WTC11 (cell line): ENCODE measurements at regions not wholly inside any gene's neighbourhood (a gene's known extent, or its start where the extent isn't known, plus 50 kb on each side); places are given as distances from the start of the nearest gene placed in this dataset.

Experiments used
- ATAC-seq: fragments of 200-7000 bp; cut with Tn5 transposase; 2 replicates; pipeline ENCODE4 v1.10.0; 2021; ENCODE audit warnings: mild to moderate bottlenecking, moderate library complexity
- CTCF ChIA-PET: fragments of 300-600 bp; sonication (Branson Sonifier 250); formaldehyde crosslinking; loops from one replicate; lab custom pipeline; 2021; ENCODE audit warnings: antibody characterized with exemption; lab: Charles Lee
- POLR2A ChIA-PET: fragments of 350-600 bp; sonication (Branson Sonifier 250); formaldehyde crosslinking; loops from one replicate; lab custom pipeline; 2021; ENCODE audit warnings: antibody characterized with exemption; lab: Charles Lee
- DNase-seq: peaks from one replicate; pipeline ENCODE4 v3.0.0; 2021; ENCODE audit warnings: low spot score
- H3K27ac Mint-ChIP-seq: 2 replicates; pipeline ENCODE4 v1.8.0; 2021; ENCODE audit warnings: mixed read lengths
- H3K27me3 Mint-ChIP-seq: 2 replicates; pipeline ENCODE4 v1.8.0; 2021; ENCODE audit warnings: low read depth, mild to moderate bottlenecking, moderate library complexity, mixed read lengths
- H3K36me3 Mint-ChIP-seq: 2 replicates; pipeline ENCODE4 v1.8.0; 2021; ENCODE audit warnings: mixed read lengths
- H3K4me1 Mint-ChIP-seq: 2 replicates; pipeline ENCODE4 v1.8.0; 2022; ENCODE audit warnings: mixed read lengths
- H3K4me3 Mint-ChIP-seq: 2 replicates; pipeline ENCODE4 v1.8.0; 2021; ENCODE audit warnings: mild to moderate bottlenecking, moderate library complexity, mixed read lengths
- H3K9me3 Mint-ChIP-seq: 2 replicates; pipeline ENCODE4 v1.8.0; 2021; ENCODE audit warnings: mixed read lengths
- CREB1 ChIP-seq: sonication (generic); formaldehyde crosslinking; IDR thresholded peaks from 2 replicates; pipeline ENCODE4 v1.8.0; 2023; ENCODE audit warnings: mild to moderate bottlenecking, missing genetic modification reagents
- ESRRA ChIP-seq: sonication (generic); formaldehyde crosslinking; IDR thresholded peaks from 2 replicates; pipeline ENCODE4 v1.8.1; 2022; ENCODE audit warnings: mild to moderate bottlenecking, missing genetic modification reagents, borderline replicate concordance
- FOXJ3 ChIP-seq: sonication (generic); formaldehyde crosslinking; IDR thresholded peaks from 2 replicates; pipeline ENCODE4 v1.9.0; 2021; ENCODE audit warnings: missing genetic modification reagents, mild to moderate bottlenecking, borderline replicate concordance
- FOXP1 ChIP-seq: sonication (generic); formaldehyde crosslinking; IDR thresholded peaks from 2 replicates; pipeline ENCODE4 v1.8.0; 2022; ENCODE audit warnings: missing genetic modification reagents, mild to moderate bottlenecking, moderate library complexity, borderline replicate concordance
- GRHL2 ChIP-seq: fragments of 250-450 bp; sonication (Bioruptor Pico); IDR thresholded peaks from 2 replicates; pipeline ENCODE4 v1.8.0; 2022; ENCODE audit warnings: mild to moderate bottlenecking, moderate library complexity; ENCODE audit not compliant: insufficient replicate concordance, severe bottlenecking
- GTF2I ChIP-seq: fragments of 250-450 bp; sonication (Bioruptor Pico); conservative IDR thresholded peaks from 2 replicates; pipeline ENCODE4 v1.4.0; 2021; ENCODE audit warnings: mild to moderate bottlenecking
- IRF2 ChIP-seq: sonication (generic); formaldehyde crosslinking; IDR thresholded peaks from 2 replicates; pipeline ENCODE4 v1.8.0; 2022; ENCODE audit warnings: low read depth, missing genetic modification reagents, borderline replicate concordance
- MYBL2 ChIP-seq: sonication (generic); formaldehyde crosslinking; IDR thresholded peaks from 2 replicates; pipeline ENCODE4 v1.8.1; 2023; ENCODE audit warnings: mild to moderate bottlenecking, moderate library complexity, missing genetic modification reagents
- NFE2L1 ChIP-seq: sonication (generic); formaldehyde crosslinking; IDR thresholded peaks from 2 replicates; pipeline ENCODE4 v1.8.1; 2023; ENCODE audit warnings: missing genetic modification reagents
- NR1H2 ChIP-seq: sonication (generic); formaldehyde crosslinking; IDR thresholded peaks from 2 replicates; pipeline ENCODE4 v1.9.0; 2021; ENCODE audit warnings: mild to moderate bottlenecking, moderate library complexity, missing genetic modification reagents
- RORB ChIP-seq: fragments of 250-450 bp; sonication (Bioruptor Pico); IDR thresholded peaks from 2 replicates; pipeline ENCODE4 v1.9.0; 2021; ENCODE audit warnings: mild to moderate bottlenecking
- ZNF396 ChIP-seq: fragments of 250-450 bp; sonication (Bioruptor Pico); IDR thresholded peaks from 2 replicates; pipeline ENCODE4 v1.8.0; 2021; ENCODE audit warnings: mild to moderate bottlenecking, moderate library complexity, borderline replicate concordance
- ZNF416 ChIP-seq: fragments of 250-450 bp; sonication (Bioruptor Pico); IDR thresholded peaks from 2 replicates; pipeline ENCODE4 v1.9.0; 2021; ENCODE audit warnings: mild to moderate bottlenecking, inconsistent platforms
- ZNF423 ChIP-seq: fragments of 250-450 bp; sonication (Bioruptor Pico); IDR thresholded peaks from 2 replicates; pipeline ENCODE4 v2.1.2; 2022; ENCODE audit warnings: mild to moderate bottlenecking, moderate library complexity
- TF ChIP-seq, protein P1 (sequence below): sonication (generic); formaldehyde crosslinking; IDR thresholded peaks from 2 replicates; pipeline ENCODE4 v1.8.1; 2022; ENCODE audit warnings: mild to moderate bottlenecking, moderate library complexity, missing genetic modification reagents
- TF ChIP-seq, protein P2 (sequence below): sonication (generic); formaldehyde crosslinking; IDR thresholded peaks from 2 replicates; pipeline ENCODE4 v1.8.1; 2023; ENCODE audit warnings: mild to moderate bottlenecking, missing genetic modification reagents
- TF ChIP-seq, protein P3 (sequence below): sonication (generic); formaldehyde crosslinking; IDR thresholded peaks from 2 replicates; pipeline ENCODE4 v1.8.0; 2023; ENCODE audit warnings: missing genetic modification reagents
- TF ChIP-seq, protein P4 (sequence below): fragments of 250-450 bp; sonication (Bioruptor Pico); IDR thresholded peaks from 2 replicates; pipeline ENCODE4 v1.9.0; 2021; ENCODE audit warnings: mild to moderate bottlenecking
- TF ChIP-seq, protein P5 (sequence below): sonication (generic); formaldehyde crosslinking; IDR thresholded peaks from 2 replicates; pipeline ENCODE4 v1.8.1; 2022; ENCODE audit warnings: missing genetic modification reagents, borderline replicate concordance
- TF ChIP-seq, protein P6 (sequence below): fragments of 250-450 bp; sonication (Bioruptor Pico); IDR thresholded peaks from 2 replicates; pipeline ENCODE4 v1.9.0; 2021; ENCODE audit warnings: mild to moderate bottlenecking
- TF ChIP-seq, protein P7 (sequence below): sonication (generic); formaldehyde crosslinking; IDR thresholded peaks from 2 replicates; pipeline ENCODE4 v1.8.0; 2022; ENCODE audit warnings: missing genetic modification reagents

DNA sequence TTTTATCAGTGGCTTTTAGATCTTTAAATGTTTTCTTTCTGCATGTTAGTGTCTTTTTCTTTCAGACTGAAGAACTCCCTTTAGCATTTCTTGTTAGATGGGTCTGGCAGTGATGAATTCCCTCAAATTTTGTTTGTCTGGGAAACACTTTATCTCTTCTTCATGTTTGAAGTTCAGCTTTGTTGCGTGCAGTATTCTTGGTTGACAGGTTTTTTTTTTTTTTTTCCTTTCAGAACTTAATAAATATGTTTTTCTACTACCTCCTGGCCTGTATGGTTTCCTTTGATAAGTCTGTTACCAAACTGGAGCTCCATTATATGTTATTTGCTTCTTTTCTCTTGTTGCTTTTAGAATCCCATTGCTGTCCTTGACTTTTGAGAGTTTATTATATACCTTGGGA is 89.8 kb upstream of the ACKR3 start:
- CTCF ChIA-PET, result interaction anchor here (0.6 kb wide), 1 partner anchor 579 kb away, joined by 4 read pairs; no protein-coding TSS in a partner anchor
- H3K27me3 Mint-ChIP-seq, result 0 out of 2 replicates have a peak, but pooled peaks cover 3% of the 10 kb centered on the region
- TF ChIP-seq IRF2 (CRISPR knock-in tag) (no peak), ESRRA (CRISPR knock-in tag) (no peak), FOXP1 (CRISPR knock-in tag) (no peak), CREB1 (CRISPR knock-in tag) (no peak), MYBL2 (no peak), FOXJ3 (no peak), GRHL2 (CRISPR knock-in tag) (no peak), ZNF423 (CRISPR knock-in tag) (no peak), NFE2L1 (CRISPR knock-in tag) (no peak)
- TF ChIP-seq, protein P1, sequence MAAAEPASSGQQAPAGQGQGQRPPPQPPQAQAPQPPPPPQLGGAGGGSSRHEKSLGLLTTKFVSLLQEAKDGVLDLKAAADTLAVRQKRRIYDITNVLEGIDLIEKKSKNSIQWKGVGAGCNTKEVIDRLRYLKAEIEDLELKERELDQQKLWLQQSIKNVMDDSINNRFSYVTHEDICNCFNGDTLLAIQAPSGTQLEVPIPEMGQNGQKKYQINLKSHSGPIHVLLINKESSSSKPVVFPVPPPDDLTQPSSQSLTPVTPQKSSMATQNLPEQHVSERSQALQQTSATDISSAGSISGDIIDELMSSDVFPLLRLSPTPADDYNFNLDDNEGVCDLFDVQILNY (CRISPR knock-in tag), result no peak
- TF ChIP-seq, protein P2, sequence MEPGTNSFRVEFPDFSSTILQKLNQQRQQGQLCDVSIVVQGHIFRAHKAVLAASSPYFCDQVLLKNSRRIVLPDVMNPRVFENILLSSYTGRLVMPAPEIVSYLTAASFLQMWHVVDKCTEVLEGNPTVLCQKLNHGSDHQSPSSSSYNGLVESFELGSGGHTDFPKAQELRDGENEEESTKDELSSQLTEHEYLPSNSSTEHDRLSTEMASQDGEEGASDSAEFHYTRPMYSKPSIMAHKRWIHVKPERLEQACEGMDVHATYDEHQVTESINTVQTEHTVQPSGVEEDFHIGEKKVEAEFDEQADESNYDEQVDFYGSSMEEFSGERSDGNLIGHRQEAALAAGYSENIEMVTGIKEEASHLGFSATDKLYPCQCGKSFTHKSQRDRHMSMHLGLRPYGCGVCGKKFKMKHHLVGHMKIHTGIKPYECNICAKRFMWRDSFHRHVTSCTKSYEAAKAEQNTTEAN (CRISPR knock-in tag), result no peak
- TF ChIP-seq, protein P3, sequence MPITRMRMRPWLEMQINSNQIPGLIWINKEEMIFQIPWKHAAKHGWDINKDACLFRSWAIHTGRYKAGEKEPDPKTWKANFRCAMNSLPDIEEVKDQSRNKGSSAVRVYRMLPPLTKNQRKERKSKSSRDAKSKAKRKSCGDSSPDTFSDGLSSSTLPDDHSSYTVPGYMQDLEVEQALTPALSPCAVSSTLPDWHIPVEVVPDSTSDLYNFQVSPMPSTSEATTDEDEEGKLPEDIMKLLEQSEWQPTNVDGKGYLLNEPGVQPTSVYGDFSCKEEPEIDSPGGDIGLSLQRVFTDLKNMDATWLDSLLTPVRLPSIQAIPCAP (CRISPR knock-in tag), result no peak
- H3K4me1 Mint-ChIP-seq, result peaks cover 2% of the 10 kb centered on the region; the same call in 1 of the 2 replicates
- H3K9me3 Mint-ChIP-seq, result peaks cover 33% of the 10 kb centered on the region
- no peak for ATAC-seq
- no peak overlapping the region for H3K27ac Mint-ChIP-seq
- peaks cover 16% of the 10 kb centered on the region for H3K36me3 Mint-ChIP-seq
- POLR2A ChIA-PET, result no interaction called here
- H3K4me3 Mint-ChIP-seq, result no peak overlapping the region
- DNase-seq, result no peak

DNA sequence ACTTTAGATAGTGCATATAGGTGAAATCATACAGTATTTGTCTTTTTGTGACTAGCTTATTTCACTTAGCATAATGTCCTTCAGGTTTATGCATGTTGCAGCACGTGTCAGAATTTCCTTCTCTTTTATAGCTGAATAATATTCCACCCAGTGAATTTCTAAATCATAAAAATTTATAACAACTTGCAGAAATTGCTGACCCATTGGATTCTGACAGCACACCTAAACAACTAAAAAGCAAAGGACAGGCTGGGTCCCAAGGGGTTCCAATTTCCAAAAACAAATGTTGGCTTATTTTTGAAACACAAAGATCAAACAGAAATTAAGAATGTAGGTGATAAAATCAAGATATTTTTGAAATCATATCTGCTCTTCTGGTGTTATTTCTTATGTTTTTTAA is 86.5 kb upstream of the ACKR3 start:
- DNase-seq (no peak), ATAC-seq (no peak)
- Mint-ChIP-seq H3K36me3 (peaks cover 16% of the 10 kb centered on the region), H3K9me3 (peaks cover 23% of the 10 kb centered on the region), H3K4me3 (no peak overlapping the region), H3K27me3 (0 out of 2 replicates have a peak, but pooled peaks cover 3% of the 10 kb centered on the region), H3K4me1 (peaks cover 9% of the 10 kb centered on the region), H3K27ac (no peak overlapping the region)
- TF ChIP-seq ZNF396 (CRISPR knock-in tag) (no peak), RORB (CRISPR knock-in tag) (no peak), FOXJ3 (no peak), NR1H2 (no peak), ZNF416 (no peak), ESRRA (CRISPR knock-in tag) (no peak), GTF2I (CRISPR knock-in tag) (no peak)
- TF ChIP-seq, protein P4, sequence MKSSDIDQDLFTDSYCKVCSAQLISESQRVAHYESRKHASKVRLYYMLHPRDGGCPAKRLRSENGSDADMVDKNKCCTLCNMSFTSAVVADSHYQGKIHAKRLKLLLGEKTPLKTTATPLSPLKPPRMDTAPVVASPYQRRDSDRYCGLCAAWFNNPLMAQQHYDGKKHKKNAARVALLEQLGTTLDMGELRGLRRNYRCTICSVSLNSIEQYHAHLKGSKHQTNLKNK (CRISPR knock-in tag), result no peak
- TF ChIP-seq, protein P5, sequence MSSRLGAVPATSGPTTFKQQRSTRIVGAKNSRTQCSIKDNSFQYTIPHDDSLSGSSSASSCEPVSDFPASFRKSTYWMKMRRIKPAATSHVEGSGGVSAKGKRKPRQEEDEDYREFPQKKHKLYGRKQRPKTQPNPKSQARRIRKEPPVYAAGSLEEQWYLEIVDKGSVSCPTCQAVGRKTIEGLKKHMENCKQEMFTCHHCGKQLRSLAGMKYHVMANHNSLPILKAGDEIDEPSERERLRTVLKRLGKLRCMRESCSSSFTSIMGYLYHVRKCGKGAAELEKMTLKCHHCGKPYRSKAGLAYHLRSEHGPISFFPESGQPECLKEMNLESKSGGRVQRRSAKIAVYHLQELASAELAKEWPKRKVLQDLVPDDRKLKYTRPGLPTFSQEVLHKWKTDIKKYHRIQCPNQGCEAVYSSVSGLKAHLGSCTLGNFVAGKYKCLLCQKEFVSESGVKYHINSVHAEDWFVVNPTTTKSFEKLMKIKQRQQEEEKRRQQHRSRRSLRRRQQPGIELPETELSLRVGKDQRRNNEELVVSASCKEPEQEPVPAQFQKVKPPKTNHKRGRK (CRISPR knock-in tag), result no peak
- TF ChIP-seq, protein P6, sequence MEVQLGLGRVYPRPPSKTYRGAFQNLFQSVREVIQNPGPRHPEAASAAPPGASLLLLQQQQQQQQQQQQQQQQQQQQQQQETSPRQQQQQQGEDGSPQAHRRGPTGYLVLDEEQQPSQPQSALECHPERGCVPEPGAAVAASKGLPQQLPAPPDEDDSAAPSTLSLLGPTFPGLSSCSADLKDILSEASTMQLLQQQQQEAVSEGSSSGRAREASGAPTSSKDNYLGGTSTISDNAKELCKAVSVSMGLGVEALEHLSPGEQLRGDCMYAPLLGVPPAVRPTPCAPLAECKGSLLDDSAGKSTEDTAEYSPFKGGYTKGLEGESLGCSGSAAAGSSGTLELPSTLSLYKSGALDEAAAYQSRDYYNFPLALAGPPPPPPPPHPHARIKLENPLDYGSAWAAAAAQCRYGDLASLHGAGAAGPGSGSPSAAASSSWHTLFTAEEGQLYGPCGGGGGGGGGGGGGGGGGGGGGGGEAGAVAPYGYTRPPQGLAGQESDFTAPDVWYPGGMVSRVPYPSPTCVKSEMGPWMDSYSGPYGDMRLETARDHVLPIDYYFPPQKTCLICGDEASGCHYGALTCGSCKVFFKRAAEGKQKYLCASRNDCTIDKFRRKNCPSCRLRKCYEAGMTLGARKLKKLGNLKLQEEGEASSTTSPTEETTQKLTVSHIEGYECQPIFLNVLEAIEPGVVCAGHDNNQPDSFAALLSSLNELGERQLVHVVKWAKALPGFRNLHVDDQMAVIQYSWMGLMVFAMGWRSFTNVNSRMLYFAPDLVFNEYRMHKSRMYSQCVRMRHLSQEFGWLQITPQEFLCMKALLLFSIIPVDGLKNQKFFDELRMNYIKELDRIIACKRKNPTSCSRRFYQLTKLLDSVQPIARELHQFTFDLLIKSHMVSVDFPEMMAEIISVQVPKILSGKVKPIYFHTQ (CRISPR knock-in tag), result no peak
- TF ChIP-seq, protein P7, sequence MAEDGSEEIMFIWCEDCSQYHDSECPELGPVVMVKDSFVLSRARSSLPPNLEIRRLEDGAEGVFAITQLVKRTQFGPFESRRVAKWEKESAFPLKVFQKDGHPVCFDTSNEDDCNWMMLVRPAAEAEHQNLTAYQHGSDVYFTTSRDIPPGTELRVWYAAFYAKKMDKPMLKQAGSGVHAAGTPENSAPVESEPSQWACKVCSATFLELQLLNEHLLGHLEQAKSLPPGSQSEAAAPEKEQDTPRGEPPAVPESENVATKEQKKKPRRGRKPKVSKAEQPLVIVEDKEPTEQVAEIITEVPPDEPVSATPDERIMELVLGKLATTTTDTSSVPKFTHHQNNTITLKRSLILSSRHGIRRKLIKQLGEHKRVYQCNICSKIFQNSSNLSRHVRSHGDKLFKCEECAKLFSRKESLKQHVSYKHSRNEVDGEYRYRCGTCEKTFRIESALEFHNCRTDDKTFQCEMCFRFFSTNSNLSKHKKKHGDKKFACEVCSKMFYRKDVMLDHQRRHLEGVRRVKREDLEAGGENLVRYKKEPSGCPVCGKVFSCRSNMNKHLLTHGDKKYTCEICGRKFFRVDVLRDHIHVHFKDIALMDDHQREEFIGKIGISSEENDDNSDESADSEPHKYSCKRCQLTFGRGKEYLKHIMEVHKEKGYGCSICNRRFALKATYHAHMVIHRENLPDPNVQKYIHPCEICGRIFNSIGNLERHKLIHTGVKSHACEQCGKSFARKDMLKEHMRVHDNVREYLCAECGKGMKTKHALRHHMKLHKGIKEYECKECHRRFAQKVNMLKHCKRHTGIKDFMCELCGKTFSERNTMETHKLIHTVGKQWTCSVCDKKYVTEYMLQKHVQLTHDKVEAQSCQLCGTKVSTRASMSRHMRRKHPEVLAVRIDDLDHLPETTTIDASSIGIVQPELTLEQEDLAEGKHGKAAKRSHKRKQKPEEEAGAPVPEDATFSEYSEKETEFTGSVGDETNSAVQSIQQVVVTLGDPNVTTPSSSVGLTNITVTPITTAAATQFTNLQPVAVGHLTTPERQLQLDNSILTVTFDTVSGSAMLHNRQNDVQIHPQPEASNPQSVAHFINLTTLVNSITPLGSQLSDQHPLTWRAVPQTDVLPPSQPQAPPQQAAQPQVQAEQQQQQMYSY, result no peak
- ChIA-PET CTCF (interaction anchor here (1.1 kb wide), 1 partner anchor 9 kb away, joined by 3 read pairs; no protein-coding TSS in a partner anchor), POLR2A (no interaction called here)
